ENCODE measurements at regions not wholly inside any gene's neighbourhood (a gene's known extent, or its start where the extent isn't known, plus 50 kb on each side); places are given as distances from the start of the nearest gene placed in this dataset.

GRCh38 chr9:82480921-82481320 is 492.3 kb downstream of the SPATA31D1 start:
- no peak for TF ChIP-seq CTCF (IDR thresholded peaks at IDR 0.05; ENCODE audit: low read depth, low read length, poor library complexity, severe bottlenecking)
- no peak for TF ChIP-seq EZH2phosphoT487 (IDR thresholded peaks at IDR 0.05; ENCODE audit: borderline replicate concordance, low read length)
- Histone ChIP-seq H3K4me2 (ENCODE audit: low read length) (no peak overlapping the region), H3K79me2 (ENCODE audit: control insufficient read depth, low read length) (no peaks in the 10 kb centered on the region), H3K4me3 (ENCODE audit: low read length) (no peak overlapping the region), H3K27me3 (ENCODE audit: control insufficient read depth, low read length) (no peaks in the 10 kb centered on the region), H3K9me2 (replicated peaks; ENCODE audit: control insufficient read depth, low read length) (no peaks in the 10 kb centered on the region), H3K27ac (ENCODE audit: low read depth, low read length) (no peak overlapping the region), H3K4me1 (ENCODE audit: control insufficient read depth, low read length) (no peaks in the 10 kb centered on the region), H4K20me1 (ENCODE audit: control insufficient read depth, insufficient read depth, low read depth, low read length) (no peaks in the 10 kb centered on the region), H3F3A (ENCODE audit: control insufficient read depth, insufficient read depth) (no peaks in the 10 kb centered on the region), H3K36me3 (ENCODE audit: control insufficient read depth, low read length) (no peaks in the 10 kb centered on the region), H3K9me3 (ENCODE audit: control insufficient read depth, insufficient read depth, low read length) (no peaks in the 10 kb centered on the region)

GRCh38 chr9:82487935-82488312 is 499.4 kb downstream of the SPATA31D1 start:
- H3K36me3 ChIP-seq (ENCODE audit: control insufficient read depth, low read length), result no peaks in the 10 kb centered on the region
- no peak overlapping the region for H3K4me2 ChIP-seq (ENCODE audit: low read length)
- H3K27ac ChIP-seq (ENCODE audit: low read depth, low read length), result no peak overlapping the region
- H3K79me2 ChIP-seq (ENCODE audit: control insufficient read depth, low read length), result no peaks in the 10 kb centered on the region
- no peaks in the 10 kb centered on the region for H4K20me1 ChIP-seq (ENCODE audit: control insufficient read depth, insufficient read depth, low read depth, low read length)
- H3K4me1 ChIP-seq (ENCODE audit: control insufficient read depth, low read length), result no peaks in the 10 kb centered on the region
- no peaks in the 10 kb centered on the region for H3K9me3 ChIP-seq (ENCODE audit: control insufficient read depth, insufficient read depth, low read length)
- no peaks in the 10 kb centered on the region for H3K27me3 ChIP-seq (ENCODE audit: control insufficient read depth, low read length)
- no peak overlapping the region for H3K4me3 ChIP-seq (ENCODE audit: low read length)
- no peaks in the 10 kb centered on the region for H3K9me2 ChIP-seq (replicated peaks; ENCODE audit: control insufficient read depth, low read length)
- H3F3A ChIP-seq (ENCODE audit: control insufficient read depth, insufficient read depth), result no peaks in the 10 kb centered on the region
- no peak for TF ChIP-seq CTCF (IDR thresholded peaks at IDR 0.05; ENCODE audit: low read depth, low read length, poor library complexity, severe bottlenecking)
- no peak for TF ChIP-seq EZH2phosphoT487 (IDR thresholded peaks at IDR 0.05; ENCODE audit: borderline replicate concordance, low read length)

GRCh38 chr9:82488313-82489200 is 500.0 kb downstream of the SPATA31D1 start:
- no peak overlapping the region for H3K27ac ChIP-seq (ENCODE audit: low read depth, low read length)

More at GRCh38 chr9:82488313-82489200, 500.0 kb downstream of the SPATA31D1 start:
- Histone ChIP-seq H3K79me2 (ENCODE audit: control insufficient read depth, low read length) (no peaks in the 10 kb centered on the region), H3K4me3 (ENCODE audit: low read length) (no peak overlapping the region), H3K4me1 (ENCODE audit: control insufficient read depth, low read length) (no peaks in the 10 kb centered on the region), H3K9me2 (replicated peaks; ENCODE audit: control insufficient read depth, low read length) (no peaks in the 10 kb centered on the region), H3K36me3 (ENCODE audit: control insufficient read depth, low read length) (no peaks in the 10 kb centered on the region), H3K4me2 (ENCODE audit: low read length) (no peak overlapping the region), H3F3A (ENCODE audit: control insufficient read depth, insufficient read depth) (no peaks in the 10 kb centered on the region), H3K27me3 (ENCODE audit: control insufficient read depth, low read length) (no peaks in the 10 kb centered on the region), H4K20me1 (ENCODE audit: control insufficient read depth, insufficient read depth, low read depth, low read length) (no peaks in the 10 kb centered on the region), H3K9me3 (ENCODE audit: control insufficient read depth, insufficient read depth, low read length) (no peaks in the 10 kb centered on the region)
- TF ChIP-seq CTCF (IDR thresholded peaks at IDR 0.05; ENCODE audit: low read depth, low read length, poor library complexity, severe bottlenecking), result no peak
- TF ChIP-seq EZH2phosphoT487 (IDR thresholded peaks at IDR 0.05; ENCODE audit: borderline replicate concordance, low read length), result no peak

Data from DOHH2 (cell line).